A549 (cell line): ENCODE measurements at regions not wholly inside any gene's neighbourhood (a gene's known extent, or its start where the extent isn't known, plus 50 kb on each side); places are given as distances from the start of the nearest gene placed in this dataset.
"Not testable (repeated sequence)": the region's sequence is repeated elsewhere in the genome, so short reads cannot be mapped to it uniquely, and the experiment has no call there.

Experiments
- ATAC-seq, 2 experiments: fragments of 200-7000 bp in 1 of 2; fragments of >200 bp in 1 of 2; cut with Nextera tagmentation in 1 of 2; cut with Tn5 transposase in 1 of 2; 3 replicates each; pipeline versions ENCODE4 v1.8.0 to v1.9.1; 2018 to 2020; ENCODE audit warnings: mild to moderate bottlenecking in 1 of 2, moderate library complexity in 1 of 2
- CTCF ChIA-PET: fragments of 300-600 bp; sonication (Branson Sonifier 250); formaldehyde crosslinking; extraction: SDS; loops from one replicate; lab custom pipeline; 2021; ENCODE audit warnings: antibody characterized with exemption, inconsistent platforms; lab: Yijun Ruan, JAX
- POLR2A ChIA-PET: fragments of 350-600 bp; formaldehyde crosslinking; extraction: SDS; loops from one replicate; lab custom pipeline; 2021; ENCODE audit warnings: antibody characterized with exemption, inconsistent platforms; lab: Yijun Ruan, JAX
- DNase-seq, 2 experiments: peaks; one replicate each; pipeline versions ENCODE4 v3.0.0 to v3.0.0-alpha.2; 2011 to 2016; ENCODE audit warnings: low read depth in 1 of 2, low spot score in 1 of 2
- FAIRE-seq: peaks from 2 replicates; lab custom pipeline; 2011; peaks lifted over from hg19 to GRCh38; lab: Jason Lieb, UNC
- H3K27ac ChIP-seq, 2 experiments: fragments of >200 bp; sonication (Bioruptor Twin); formaldehyde crosslinking; 3 replicates each; pipeline ENCODE4 v1.5.1; 2016 to 2017
- H3K4me1 ChIP-seq: fragments of >200 bp; sonication (Bioruptor Twin); formaldehyde crosslinking; 3 replicates; pipeline ENCODE4 v1.6.1; 2016
- H3K4me2 ChIP-seq: fragments of >200 bp; sonication (Bioruptor Twin); formaldehyde crosslinking; 3 replicates; pipeline ENCODE4 v1.6.1; 2016
- H3K4me3 ChIP-seq: fragments of >200 bp; sonication (Bioruptor Twin); formaldehyde crosslinking; 3 replicates; pipeline ENCODE4 v1.5.1; 2016
- H3K9me3 ChIP-seq: fragments of >200 bp; sonication (Bioruptor Twin); formaldehyde crosslinking; 3 replicates; pipeline ENCODE4 v1.6.1; 2016
- BHLHE40 ChIP-seq: IDR thresholded peaks from 2 replicates; pipeline ENCODE4 v1.6.1; 2012; ENCODE audit warnings: low read depth, low read length, inconsistent platforms
- CHD2 ChIP-seq: fragments of 150-350 bp; IDR thresholded peaks from 2 replicates; pipeline ENCODE4 v1.6.1; 2014; ENCODE audit warnings: low read length; ENCODE audit not compliant: partially characterized antibody
- CHD4 ChIP-seq: fragments of 200-600 bp; sonication (generic); IDR thresholded peaks from 2 replicates; pipeline ENCODE4 v1.6.1; 2016; ENCODE audit warnings: antibody characterized with exemption, mild to moderate bottlenecking, borderline replicate concordance
- HDAC2 ChIP-seq: fragments of 200-600 bp; sonication (generic); IDR thresholded peaks from 2 replicates; pipeline ENCODE4 v1.6.1; 2016
- HEYL ChIP-seq: fragments of 250-450 bp; sonication (Bioruptor Pico); IDR thresholded peaks from 2 replicates; pipeline ENCODE4 v1.8.0; 2021; ENCODE audit warnings: mild to moderate bottlenecking, moderate library complexity
- HMGXB4 ChIP-seq: fragments of 250-450 bp; sonication (Bioruptor Pico); IDR thresholded peaks from 2 replicates; pipeline ENCODE4 v1.5.0; 2021; ENCODE audit warnings: mild to moderate bottlenecking, moderate library complexity, borderline replicate concordance
- HOXB13 ChIP-seq: fragments of 250-450 bp; sonication (Bioruptor Pico); IDR thresholded peaks from 2 replicates; pipeline ENCODE4 v1.5.0; 2020; ENCODE audit warnings: low read depth, mild to moderate bottlenecking, moderate library complexity
- HOXB5 ChIP-seq: fragments of 250-450 bp; sonication (Bioruptor Pico); IDR thresholded peaks from 2 replicates; pipeline ENCODE4 v1.5.0; 2020; ENCODE audit warnings: mild to moderate bottlenecking, moderate library complexity
- JUNB ChIP-seq: fragments of >200 bp; sonication (Bioruptor Twin); formaldehyde crosslinking; IDR thresholded peaks from 2 replicates; pipeline ENCODE4 v1.6.1; 2016
- MAX ChIP-seq: IDR thresholded peaks from 2 replicates; pipeline ENCODE4 v1.6.1; 2012
- MYC ChIP-seq: IDR thresholded peaks from 2 replicates; pipeline ENCODE4 v1.6.1; 2012; ENCODE audit warnings: mild to moderate bottlenecking, inconsistent platforms, low read length, improper control_type of control experiment, borderline replicate concordance
- NFE2L2 ChIP-seq: fragments of 150-350 bp; conservative IDR thresholded peaks from 2 replicates; pipeline ENCODE4 v1.6.1; 2014; ENCODE audit warnings: low read length
- NPAS2 ChIP-seq: fragments of 250-450 bp; sonication (Bioruptor Pico); IDR thresholded peaks from 2 replicates; pipeline ENCODE4 v1.8.0; 2022; ENCODE audit warnings: mild to moderate bottlenecking, moderate library complexity, borderline replicate concordance
- NR3C1 ChIP-seq: fragments of >200 bp; sonication (Bioruptor Twin); formaldehyde crosslinking; IDR thresholded peaks from 3 replicates; pipeline ENCODE4 v1.6.1; 2017
- POLR2AphosphoS2 ChIP-seq: conservative IDR thresholded peaks from 2 replicates; pipeline ENCODE4 v1.6.1; 2012; ENCODE audit warnings: low read length, improper control_type of control experiment, inconsistent platforms
- RARB ChIP-seq: fragments of 250-450 bp; sonication (Bioruptor Pico); IDR thresholded peaks from 2 replicates; pipeline ENCODE4 v1.8.0; 2021; ENCODE audit warnings: mild to moderate bottlenecking, moderate library complexity
- RNF2 ChIP-seq: fragments of 200-600 bp; sonication (generic); IDR thresholded peaks from 2 replicates; pipeline ENCODE4 v1.6.1; 2016; ENCODE audit warnings: low read depth, mild to moderate bottlenecking, antibody characterized with exemption, moderate library complexity, borderline replicate concordance
- SMC3 ChIP-seq: fragments of >200 bp; sonication (Bioruptor Twin); formaldehyde crosslinking; IDR thresholded peaks from 3 replicates; pipeline ENCODE4 v1.6.1; 2018; ENCODE audit warnings: inconsistent platforms
- SREBF2 ChIP-seq: fragments of 450-650 bp; IDR thresholded peaks from 2 replicates; pipeline ENCODE4 v1.6.1; 2014; ENCODE audit warnings: mild to moderate bottlenecking, moderate library complexity
- TFCP2L1 ChIP-seq: fragments of 250-450 bp; sonication (Bioruptor Pico); IDR thresholded peaks from 2 replicates; pipeline ENCODE4 v1.5.0; 2021; ENCODE audit warnings: mild to moderate bottlenecking
- TP53 ChIP-seq: fragments of 250-450 bp; sonication (Bioruptor Pico); IDR thresholded peaks from 2 replicates; pipeline ENCODE4 v1.5.0; 2021; ENCODE audit warnings: mild to moderate bottlenecking, moderate library complexity
- ZFP36 ChIP-seq: fragments of 450-650 bp; IDR thresholded peaks from 2 replicates; pipeline ENCODE4 v1.6.1; 2014; ENCODE audit warnings: borderline replicate concordance; ENCODE audit not compliant: partially characterized antibody
- ZNF302 ChIP-seq: fragments of 250-450 bp; sonication (Bioruptor Pico); IDR thresholded peaks from 2 replicates; pipeline ENCODE4 v1.9.0; 2021; ENCODE audit warnings: inconsistent platforms, mild to moderate bottlenecking, moderate library complexity
- ZSCAN20 ChIP-seq: fragments of 250-450 bp; sonication (Bioruptor Pico); IDR thresholded peaks from 2 replicates; pipeline ENCODE4 v1.8.0; 2022; ENCODE audit warnings: mild to moderate bottlenecking, moderate library complexity
- WGBS: methylation state at CpG from one replicate; pipeline ENCODE4 v1.1.6; 2017; ENCODE audit errors: missing lambda C conversion rate; 5-methylcytosine and 5-hydroxymethylcytosine counted together

- TF ChIP-seq ZSCAN20 (CRISPR knock-in tag): no peak
- TF ChIP-seq SREBF2: no peak
- no peak for TF ChIP-seq HOXB5 (CRISPR knock-in tag)
- no peak for TF ChIP-seq HDAC2
- TF ChIP-seq ZNF302 (CRISPR knock-in tag): no peak
- TF ChIP-seq CHD4: no peak
- TF ChIP-seq, all 56 proteins: peak for 0
- CTCF ChIA-PET: no interaction called here
- no peak overlapping the region for H3K4me3 ChIP-seq
Measured at GRCh38 chr4:126541820-126542219, 1090.9 kb upstream of the INTU start.

GRCh38 chr4:126544276-126544675, 1088.5 kb upstream of the INTU start:
- TF ChIP-seq JUNB (no peak), RNF2 (no peak), TP53 (CRISPR knock-in tag) (no peak), POLR2AphosphoS2 (no peak), TFCP2L1 (CRISPR knock-in tag) (no peak), NR3C1 (no peak), ZFP36 (no peak), NPAS2 (no peak), HEYL (CRISPR knock-in tag) (no peak), HDAC2 (no peak), MYC (no peak), NFE2L2 (no peak), BHLHE40 (no peak), SMC3 (no peak), CHD2 (no peak), RARB (CRISPR knock-in tag) (no peak), HMGXB4 (CRISPR knock-in tag) (no peak), HOXB13 (no peak), MAX (no peak)
- no peak for DNase-seq
- 9% methylated on average over 5 of the region's 5 CpGs for WGBS
- no peak for FAIRE-seq
- Histone ChIP-seq H3K9me3 (no peaks in the 10 kb centered on the region), H3K27ac (no peak overlapping the region), H3K4me2 (no peak overlapping the region), H3K4me1 (no peaks in the 10 kb centered on the region), H3K4me3 (no peak overlapping the region)
- ChIA-PET CTCF (no interaction called here), POLR2A (no interaction called here)
- ATAC-seq: no peak

More at GRCh38 chr4:126541820-126542219, 1090.9 kb upstream of the INTU start:
- FAIRE-seq (no peak), ATAC-seq (no peak), DNase-seq (no peak)
- POLR2A ChIA-PET: no interaction called here
- H3K27ac ChIP-seq: no peak overlapping the region
- H3K4me2 ChIP-seq: no peak overlapping the region
- no peaks in the 10 kb centered on the region for H3K9me3 ChIP-seq
- H3K4me1 ChIP-seq: no peaks in the 10 kb centered on the region
- WGBS: 28% methylated on average over 2 of the region's 2 CpGs

GRCh38 chr4:126546197-126546596, 1086.6 kb upstream of the INTU start:
- H3K27ac ChIP-seq, H3K4me2 ChIP-seq, POLR2A ChIA-PET, H3K9me3 ChIP-seq, FAIRE-seq, H3K4me3 ChIP-seq, CTCF ChIA-PET, ATAC-seq, DNase-seq, H3K4me1 ChIP-seq: not testable (repeated sequence)
- WGBS: 49% methylated on average over 10 of the region's 10 CpGs
